Mucosa of descending colon (tissue), 3 donors: ENCODE measurements at regions not wholly inside any gene's neighbourhood (a gene's known extent, or its start where the extent isn't known, plus 50 kb on each side); places are given as distances from the start of the nearest gene placed in this dataset.

Experiments used
- ATAC-seq: fragments of 200-7000 bp; cut with Tn5 transposase; one replicate; pipeline ENCODE4 v1.9.1; 2020; ENCODE audit warnings: mild to moderate bottlenecking, moderate library complexity
- DNase-seq, 3 donors: peaks; one replicate each; pipeline ENCODE4 v3.0.0-alpha.2; 2020
- H3K36me3 ChIP-seq: fragments of 200-600 bp; one replicate; pipeline ENCODE4 v1.8.0; 2021; ENCODE audit warnings: low read depth, mild to moderate bottlenecking
- H3K4me1 ChIP-seq: fragments of 200-600 bp; one replicate; pipeline ENCODE4 v1.8.0; 2021; ENCODE audit warnings: low read depth, mild to moderate bottlenecking
- H3K4me3 ChIP-seq: fragments of 200-600 bp; one replicate; pipeline ENCODE4 v1.8.0; 2021; ENCODE audit warnings: mild to moderate bottlenecking
- H3K9me3 ChIP-seq: fragments of 200-600 bp; one replicate; pipeline ENCODE4 v1.8.0; 2021; ENCODE audit warnings: mild to moderate bottlenecking
- intact Hi-C, 2 donors: fragments of 100-400 bp; cut with DNase I in 1 of 2; cut with micrococcal nuclease in 1 of 2; formaldehyde crosslinking; loops; one replicate each; pipeline versions ENCODE4 v1.11.0 to v1.11.1; 2022; cut with DNase I, micrococcal nuclease
- TF ChIP-seq, protein P1 (sequence below): fragments of 200-600 bp; IDR thresholded peaks from one replicate; pipeline ENCODE4 v1.8.0; 2022; ENCODE audit warnings: antibody characterized with exemption, mild to moderate bottlenecking
- donor health status: DM: no; HTN: no; CAD: no; lungs with moderate emphysema.
- donor health status: DM: no; HTN: no; CAD: no.
- donor health status: DM: no; HTN: yes; CAD: no.

DNA sequence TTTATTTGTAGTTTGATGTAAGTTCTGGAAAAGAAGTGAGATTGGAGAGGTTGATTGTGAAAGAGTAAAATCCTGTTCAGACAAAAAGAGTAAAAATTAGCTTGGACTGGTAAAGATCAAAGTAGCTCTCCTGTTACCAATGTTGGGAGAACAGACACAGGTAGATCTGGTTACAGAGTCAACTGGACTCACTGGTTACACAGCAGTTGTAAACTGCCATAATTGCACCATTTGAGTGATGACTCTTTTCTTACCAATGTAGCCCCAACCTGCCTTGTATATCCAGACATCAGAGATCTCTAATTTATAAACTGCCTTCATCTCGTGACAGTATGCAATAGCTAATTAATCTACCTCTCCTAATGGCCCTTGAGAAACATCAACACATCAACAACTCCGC is 165.6 kb upstream of the PRSS16 start:
- H3K36me3 ChIP-seq: no peaks in the 10 kb centered on the region
- no peak overlapping the region for H3K4me3 ChIP-seq
- DNase-seq (no peak), ATAC-seq (no peak)
- no peaks in the 10 kb centered on the region for H3K9me3 ChIP-seq
- intact Hi-C loops: no loop called here
- TF ChIP-seq, protein P1, sequence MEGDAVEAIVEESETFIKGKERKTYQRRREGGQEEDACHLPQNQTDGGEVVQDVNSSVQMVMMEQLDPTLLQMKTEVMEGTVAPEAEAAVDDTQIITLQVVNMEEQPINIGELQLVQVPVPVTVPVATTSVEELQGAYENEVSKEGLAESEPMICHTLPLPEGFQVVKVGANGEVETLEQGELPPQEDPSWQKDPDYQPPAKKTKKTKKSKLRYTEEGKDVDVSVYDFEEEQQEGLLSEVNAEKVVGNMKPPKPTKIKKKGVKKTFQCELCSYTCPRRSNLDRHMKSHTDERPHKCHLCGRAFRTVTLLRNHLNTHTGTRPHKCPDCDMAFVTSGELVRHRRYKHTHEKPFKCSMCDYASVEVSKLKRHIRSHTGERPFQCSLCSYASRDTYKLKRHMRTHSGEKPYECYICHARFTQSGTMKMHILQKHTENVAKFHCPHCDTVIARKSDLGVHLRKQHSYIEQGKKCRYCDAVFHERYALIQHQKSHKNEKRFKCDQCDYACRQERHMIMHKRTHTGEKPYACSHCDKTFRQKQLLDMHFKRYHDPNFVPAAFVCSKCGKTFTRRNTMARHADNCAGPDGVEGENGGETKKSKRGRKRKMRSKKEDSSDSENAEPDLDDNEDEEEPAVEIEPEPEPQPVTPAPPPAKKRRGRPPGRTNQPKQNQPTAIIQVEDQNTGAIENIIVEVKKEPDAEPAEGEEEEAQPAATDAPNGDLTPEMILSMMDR: no peak
- no peaks in the 10 kb centered on the region for H3K4me1 ChIP-seq

DNA sequence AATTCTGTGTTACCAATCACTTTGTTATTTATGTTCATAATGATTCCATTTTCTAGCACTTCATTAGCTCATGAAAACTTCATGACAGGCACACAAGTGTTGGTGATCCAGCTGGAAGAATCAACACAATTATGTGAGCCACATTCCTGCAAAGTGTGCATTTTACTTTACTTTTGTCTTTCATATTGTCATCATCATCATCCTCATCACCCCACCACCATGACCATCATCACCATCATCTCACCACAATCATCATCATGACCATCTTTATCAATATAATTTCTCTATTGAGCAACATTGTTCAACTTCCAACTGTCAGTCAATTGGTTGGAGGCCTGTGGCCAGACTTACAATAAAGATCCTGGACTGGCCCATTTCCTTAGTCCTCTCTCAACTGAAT is 159.4 kb upstream of the PRSS16 start:
- intact Hi-C loops: no loop called here
- H3K36me3 ChIP-seq: no peaks in the 10 kb centered on the region
- no peaks in the 10 kb centered on the region for H3K9me3 ChIP-seq
- DNase-seq: no peak
- TF ChIP-seq, protein P1: no peak
- peaks cover 5% of the 10 kb centered on the region for H3K4me1 ChIP-seq
- ATAC-seq: no peak
- no peak overlapping the region for H3K4me3 ChIP-seq

DNA sequence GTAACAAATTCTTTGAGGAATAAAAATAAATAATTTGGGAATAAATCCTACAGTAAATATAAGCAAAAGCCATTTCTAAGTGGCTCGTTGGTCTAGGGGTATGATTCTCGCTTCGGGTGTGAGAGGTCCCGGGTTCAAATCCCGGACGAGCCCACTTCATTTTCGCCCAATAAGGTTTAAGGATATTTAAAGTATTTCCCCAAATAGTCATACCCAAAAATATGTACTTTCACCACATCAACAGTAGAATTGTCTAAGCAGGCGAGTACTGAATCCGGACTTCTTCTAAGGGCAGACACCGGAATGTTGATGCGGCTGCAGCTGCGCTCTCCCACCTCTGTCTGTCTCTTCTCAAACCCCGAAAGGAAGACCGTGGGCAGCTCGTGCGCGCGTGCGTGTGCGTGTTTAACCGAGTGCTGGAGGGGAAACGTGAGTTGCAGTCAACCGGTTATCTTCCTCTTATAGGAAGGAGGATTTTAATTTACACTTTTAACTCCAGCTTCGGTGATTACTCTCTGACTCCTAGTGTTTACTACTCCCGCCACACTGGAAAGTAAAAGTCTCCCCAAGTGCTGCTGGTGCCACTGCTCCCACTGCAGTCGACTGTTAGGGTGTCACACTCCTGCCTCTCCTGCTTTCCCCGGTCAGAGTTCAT is 155.7 kb upstream of the PRSS16 start:
- no peak for DNase-seq
- intact Hi-C loops: no loop called here
- no peak overlapping the region for H3K4me3 ChIP-seq
- TF ChIP-seq, protein P1: no peak
- no peaks in the 10 kb centered on the region for H3K9me3 ChIP-seq
- H3K36me3 ChIP-seq: no peaks in the 10 kb centered on the region
- no peak for ATAC-seq
- peaks cover 5% of the 10 kb centered on the region for H3K4me1 ChIP-seq

DNA sequence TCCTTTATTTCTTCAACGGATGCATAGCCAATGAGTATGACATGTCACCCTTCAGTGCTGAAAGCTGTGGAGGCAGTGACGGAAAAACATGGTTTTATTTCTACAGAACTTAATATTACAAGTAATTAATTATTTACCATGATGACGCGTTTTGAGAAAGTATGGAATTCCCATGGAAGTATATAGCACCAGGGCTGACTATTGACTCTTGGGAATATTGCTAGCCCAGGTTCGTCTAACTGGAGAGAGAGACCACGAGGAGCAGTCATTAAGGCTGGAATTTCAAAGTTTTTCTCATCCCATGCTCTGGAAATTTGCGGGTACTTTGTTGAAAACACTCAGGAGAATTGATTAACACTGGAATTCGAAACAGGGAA is 155.2 kb upstream of the PRSS16 start:
- Histone ChIP-seq H3K9me3 (no peaks in the 10 kb centered on the region), H3K4me3 (no peak overlapping the region), H3K4me1 (peaks cover 5% of the 10 kb centered on the region), H3K36me3 (no peaks in the 10 kb centered on the region)
- intact Hi-C loops: no loop called here
- ATAC-seq: no peak
- no peak for DNase-seq
- TF ChIP-seq, protein P1: no peak

DNA sequence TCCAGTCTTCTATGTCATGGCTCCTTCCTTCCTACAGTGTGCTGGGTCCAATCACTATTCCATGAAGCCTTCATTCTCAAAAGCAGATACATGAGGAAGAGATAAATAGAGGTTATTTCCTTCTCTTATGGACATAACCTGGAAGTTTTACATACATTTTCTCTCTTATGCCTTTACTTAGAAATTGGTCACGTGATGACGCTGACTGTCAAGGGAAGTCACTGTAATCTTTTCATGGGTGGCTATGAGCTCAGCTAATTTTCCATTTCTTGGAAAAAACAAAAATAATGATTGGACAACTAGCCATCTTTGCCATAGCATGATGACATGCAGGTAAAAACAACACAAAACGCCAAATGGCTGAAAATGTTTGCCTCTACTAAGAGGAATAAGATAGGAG is 151.6 kb upstream of the PRSS16 start:
- Histone ChIP-seq H3K36me3 (no peaks in the 10 kb centered on the region), H3K4me3 (no peak overlapping the region), H3K4me1 (peaks cover 5% of the 10 kb centered on the region), H3K9me3 (no peaks in the 10 kb centered on the region)
- intact Hi-C loops: no loop called here
- TF ChIP-seq, protein P1: no peak
- no peak for ATAC-seq
- DNase-seq: no peak
